ENCODE measurements at regions not wholly inside any gene's neighbourhood (a gene's known extent, or its start where the extent isn't known, plus 50 kb on each side); places are given as distances from the start of the nearest gene placed in this dataset.

DNA sequence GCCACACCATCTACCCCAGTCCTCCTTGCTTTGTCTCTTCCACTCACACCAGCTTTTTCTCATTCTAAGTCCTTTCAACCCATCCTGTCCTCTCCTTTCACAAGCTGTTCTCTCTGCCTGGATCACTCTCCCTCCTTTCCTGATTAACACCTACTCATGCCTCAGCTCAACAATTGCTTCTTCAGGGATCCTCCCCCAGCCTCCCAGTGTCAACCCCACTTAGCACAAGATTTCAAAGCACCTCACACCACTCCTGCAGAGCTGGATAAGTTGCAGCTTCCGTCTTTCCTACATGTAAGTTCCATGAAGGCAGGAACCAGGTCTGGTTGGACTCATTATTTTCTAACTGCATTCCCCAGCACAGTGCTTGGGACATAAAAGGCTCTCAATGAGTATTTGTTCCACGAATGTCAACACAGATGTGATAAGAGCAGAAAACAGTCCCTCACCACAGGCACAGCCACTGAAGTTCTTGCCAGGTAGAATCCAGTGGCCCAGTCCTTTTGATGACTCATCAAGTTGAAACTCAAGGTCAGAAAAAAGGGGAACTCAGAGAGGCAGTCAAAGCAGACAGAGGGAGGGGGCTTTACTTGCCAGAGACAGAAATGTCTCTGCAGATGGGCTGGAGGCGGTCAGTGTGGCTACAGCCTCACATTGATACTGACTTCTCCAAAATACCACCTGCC lies 193.4 kb upstream of the PRDM1 start:
- no peak for DNase-seq (ENCODE audit: low spot score in 2 of 2)
- H3K36me3 ChIP-seq: no peaks in the 10 kb centered on the region
- H3K9me3 ChIP-seq: peaks cover 0 to 4% (median 0%) of the 10 kb centered on the region in 4 donors
- H3K27me3 ChIP-seq: no peaks in the 10 kb centered on the region
- H3K4me3 ChIP-seq: no peak overlapping the region
- H3K4me1 ChIP-seq: no peaks in the 10 kb centered on the region
- H3K27ac ChIP-seq: no peak overlapping the region
- TF ChIP-seq POLR2A (IDR thresholded peaks at IDR 0.05): no peak
- TF ChIP-seq, protein P1, sequence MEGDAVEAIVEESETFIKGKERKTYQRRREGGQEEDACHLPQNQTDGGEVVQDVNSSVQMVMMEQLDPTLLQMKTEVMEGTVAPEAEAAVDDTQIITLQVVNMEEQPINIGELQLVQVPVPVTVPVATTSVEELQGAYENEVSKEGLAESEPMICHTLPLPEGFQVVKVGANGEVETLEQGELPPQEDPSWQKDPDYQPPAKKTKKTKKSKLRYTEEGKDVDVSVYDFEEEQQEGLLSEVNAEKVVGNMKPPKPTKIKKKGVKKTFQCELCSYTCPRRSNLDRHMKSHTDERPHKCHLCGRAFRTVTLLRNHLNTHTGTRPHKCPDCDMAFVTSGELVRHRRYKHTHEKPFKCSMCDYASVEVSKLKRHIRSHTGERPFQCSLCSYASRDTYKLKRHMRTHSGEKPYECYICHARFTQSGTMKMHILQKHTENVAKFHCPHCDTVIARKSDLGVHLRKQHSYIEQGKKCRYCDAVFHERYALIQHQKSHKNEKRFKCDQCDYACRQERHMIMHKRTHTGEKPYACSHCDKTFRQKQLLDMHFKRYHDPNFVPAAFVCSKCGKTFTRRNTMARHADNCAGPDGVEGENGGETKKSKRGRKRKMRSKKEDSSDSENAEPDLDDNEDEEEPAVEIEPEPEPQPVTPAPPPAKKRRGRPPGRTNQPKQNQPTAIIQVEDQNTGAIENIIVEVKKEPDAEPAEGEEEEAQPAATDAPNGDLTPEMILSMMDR (IDR thresholded peaks at IDR 0.05): no peak
- TF ChIP-seq EP300 (IDR thresholded peaks at IDR 0.05): no peak
- 71 to 77% methylated on average over 3 of the region's 3 CpGs for WGBS, 2 donors

DNA sequence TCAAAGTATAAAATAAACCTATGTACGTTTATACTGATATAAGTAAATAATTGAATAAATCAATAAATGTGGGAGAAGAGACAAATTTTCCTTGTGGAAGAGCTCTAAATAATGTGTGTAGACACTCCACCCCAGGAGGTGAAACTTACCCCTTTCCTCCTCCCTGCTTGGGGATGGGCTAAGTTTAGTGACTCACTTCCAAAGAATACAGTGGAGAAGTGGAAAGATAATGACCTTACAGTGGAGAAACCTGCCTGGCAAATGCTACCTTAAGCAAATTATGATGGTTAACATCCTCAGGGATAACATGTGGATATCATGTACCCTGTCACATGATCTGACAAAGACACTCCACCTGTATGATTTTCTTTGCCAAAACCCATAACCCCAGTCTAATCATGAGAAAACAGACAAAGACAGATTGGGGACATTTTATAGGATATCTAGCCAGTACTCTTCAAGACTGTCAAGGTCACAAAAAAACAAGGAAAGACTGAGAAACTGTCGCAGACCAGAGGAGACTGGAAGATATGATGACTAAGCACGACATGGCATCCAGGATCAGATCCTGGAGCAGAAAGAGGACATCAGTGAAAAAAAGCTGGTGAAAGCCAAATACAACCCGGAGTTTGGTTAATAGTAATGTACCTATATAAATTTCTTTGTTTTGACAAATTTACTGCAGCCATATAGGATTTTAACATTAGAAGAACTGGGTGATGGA lies 195.5 kb upstream of the PRDM1 start:
- Histone ChIP-seq H3K36me3 (no peaks in the 10 kb centered on the region), H3K4me1 (peaks cover 0 to 4% (median 0%) of the 10 kb centered on the region in 4 donors), H3K27me3 (no peaks in the 10 kb centered on the region), H3K27ac (no peak overlapping the region), H3K9me3 (peaks cover 0 to 4% (median 0%) of the 10 kb centered on the region in 4 donors), H3K4me3 (no peak overlapping the region)
- no peak for DNase-seq (ENCODE audit: low spot score in 2 of 2)
- TF ChIP-seq, protein P1 (IDR thresholded peaks at IDR 0.05): no peak
- TF ChIP-seq POLR2A (IDR thresholded peaks at IDR 0.05) (no peak), EP300 (IDR thresholded peaks at IDR 0.05) (no peak)
- WGBS, 2 donors: 80 to 86% methylated on average over 4 of the region's 4 CpGs

DNA sequence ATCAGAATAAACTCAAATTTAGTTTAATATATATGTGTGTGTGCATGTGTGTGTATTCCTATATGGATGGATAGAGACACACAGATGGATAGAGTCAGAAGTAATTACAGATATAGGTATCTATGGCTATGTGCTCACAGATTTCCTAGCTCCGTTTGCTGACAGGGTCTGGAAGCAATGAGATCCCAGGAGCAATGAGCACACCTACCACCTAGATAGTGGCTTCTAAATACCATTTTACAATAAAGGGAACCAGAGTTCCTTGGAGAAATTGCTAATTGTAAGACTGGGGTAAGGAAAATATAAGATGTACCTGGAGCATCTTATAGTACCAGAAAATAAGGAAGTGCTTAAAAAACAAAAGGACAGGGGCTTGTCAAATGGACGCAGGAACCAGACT lies 196.2 kb upstream of the PRDM1 start:
- H3K27me3 ChIP-seq: no peaks in the 10 kb centered on the region
- no peak for DNase-seq (ENCODE audit: low spot score in 2 of 2)
- no peak overlapping the region for H3K27ac ChIP-seq
- H3K9me3 ChIP-seq: peaks cover 0 to 4% (median 0%) of the 10 kb centered on the region in 4 donors
- WGBS, 2 donors: 84 to 91% methylated on average over 2 of the region's 2 CpGs
- H3K4me1 ChIP-seq: peaks cover 0 to 4% (median 0%) of the 10 kb centered on the region in 4 donors
- no peaks in the 10 kb centered on the region for H3K36me3 ChIP-seq
- H3K4me3 ChIP-seq: no peak overlapping the region
- TF ChIP-seq, protein P1 (IDR thresholded peaks at IDR 0.05): no peak
- TF ChIP-seq POLR2A (IDR thresholded peaks at IDR 0.05): no peak
- no peak for TF ChIP-seq EP300 (IDR thresholded peaks at IDR 0.05)

DNA sequence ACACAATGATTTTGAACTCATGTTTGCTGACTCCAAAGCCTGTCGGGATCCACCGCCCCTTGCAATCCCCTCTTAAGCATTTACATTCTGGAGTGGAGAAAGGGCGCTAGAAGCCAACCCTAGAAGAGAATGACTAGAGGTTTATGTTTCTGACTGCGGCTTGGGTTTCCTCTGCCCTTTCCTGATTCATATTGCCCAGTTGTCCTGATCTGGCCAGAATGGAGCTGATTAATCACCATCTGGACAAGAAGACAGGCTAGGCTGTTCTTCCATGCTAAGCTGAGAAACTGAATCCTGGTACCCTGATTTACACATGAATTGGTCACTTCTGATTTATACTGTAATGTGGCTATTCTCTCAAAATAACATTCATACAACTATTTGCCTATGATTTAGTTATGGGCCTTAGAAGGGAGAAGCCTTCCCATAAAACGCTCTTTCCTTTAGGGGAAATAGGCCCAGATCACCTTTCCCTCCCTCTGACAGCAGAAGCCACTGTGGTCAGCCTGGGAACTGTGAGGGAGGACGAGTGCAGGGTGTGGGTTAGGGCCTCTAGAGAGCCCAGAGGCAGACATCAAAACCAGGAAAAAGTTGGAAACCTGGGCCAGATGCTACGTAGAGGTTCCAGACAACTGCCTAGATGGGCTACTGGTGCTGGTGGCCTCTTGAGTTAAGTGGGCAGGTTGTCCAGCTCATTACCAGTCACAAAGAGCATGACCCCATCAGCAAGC lies 199.2 kb upstream of the PRDM1 start:
- Histone ChIP-seq H3K4me1 (peaks cover 0 to 4% (median 0%) of the 10 kb centered on the region in 4 donors), H3K9me3 (peaks cover 0 to 4% (median 0%) of the 10 kb centered on the region in 4 donors), H3K27me3 (no peaks in the 10 kb centered on the region), H3K27ac (peak overlapping the region in 1 of 4 donors; percentile 28), H3K36me3 (no peaks in the 10 kb centered on the region), H3K4me3 (no peak overlapping the region)
- 78 to 85% methylated on average over 7 of the region's 7 CpGs for WGBS, 2 donors
- TF ChIP-seq EP300 (IDR thresholded peaks at IDR 0.05) (no peak), POLR2A (IDR thresholded peaks at IDR 0.05) (no peak)
- TF ChIP-seq, protein P1 (IDR thresholded peaks at IDR 0.05): no peak
- no peak for DNase-seq (ENCODE audit: low spot score in 2 of 2)
